ENCODE measurements at regions not wholly inside any gene's neighbourhood (a gene's known extent, or its start where the extent isn't known, plus 50 kb on each side); places are given as distances from the start of the nearest gene placed in this dataset.

- TF ChIP-seq, protein P1, sequence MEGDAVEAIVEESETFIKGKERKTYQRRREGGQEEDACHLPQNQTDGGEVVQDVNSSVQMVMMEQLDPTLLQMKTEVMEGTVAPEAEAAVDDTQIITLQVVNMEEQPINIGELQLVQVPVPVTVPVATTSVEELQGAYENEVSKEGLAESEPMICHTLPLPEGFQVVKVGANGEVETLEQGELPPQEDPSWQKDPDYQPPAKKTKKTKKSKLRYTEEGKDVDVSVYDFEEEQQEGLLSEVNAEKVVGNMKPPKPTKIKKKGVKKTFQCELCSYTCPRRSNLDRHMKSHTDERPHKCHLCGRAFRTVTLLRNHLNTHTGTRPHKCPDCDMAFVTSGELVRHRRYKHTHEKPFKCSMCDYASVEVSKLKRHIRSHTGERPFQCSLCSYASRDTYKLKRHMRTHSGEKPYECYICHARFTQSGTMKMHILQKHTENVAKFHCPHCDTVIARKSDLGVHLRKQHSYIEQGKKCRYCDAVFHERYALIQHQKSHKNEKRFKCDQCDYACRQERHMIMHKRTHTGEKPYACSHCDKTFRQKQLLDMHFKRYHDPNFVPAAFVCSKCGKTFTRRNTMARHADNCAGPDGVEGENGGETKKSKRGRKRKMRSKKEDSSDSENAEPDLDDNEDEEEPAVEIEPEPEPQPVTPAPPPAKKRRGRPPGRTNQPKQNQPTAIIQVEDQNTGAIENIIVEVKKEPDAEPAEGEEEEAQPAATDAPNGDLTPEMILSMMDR (IDR thresholded peaks at IDR 0.05) = no peak
- TF ChIP-seq POLR2A (IDR thresholded peaks at IDR 0.05) (no peak), POLR2AphosphoS5 (IDR thresholded peaks at IDR 0.05) (no peak)
Observed at GRCh38 chr21:16590186-16590585, 860.4 kb downstream of the USP25 start.

Measured in prostate gland (tissue), 2 donors.